NCI-H2107 (cell line): ENCODE measurements at regions not wholly inside any gene's neighbourhood (a gene's known extent, or its start where the extent isn't known, plus 50 kb on each side); places are given as distances from the start of the nearest gene placed in this dataset.

ENCODE experiments used
- DNase-seq: peaks from one replicate; lab custom pipeline; 2025; lab: John Stamatoyannopoulos, UW

DNA sequence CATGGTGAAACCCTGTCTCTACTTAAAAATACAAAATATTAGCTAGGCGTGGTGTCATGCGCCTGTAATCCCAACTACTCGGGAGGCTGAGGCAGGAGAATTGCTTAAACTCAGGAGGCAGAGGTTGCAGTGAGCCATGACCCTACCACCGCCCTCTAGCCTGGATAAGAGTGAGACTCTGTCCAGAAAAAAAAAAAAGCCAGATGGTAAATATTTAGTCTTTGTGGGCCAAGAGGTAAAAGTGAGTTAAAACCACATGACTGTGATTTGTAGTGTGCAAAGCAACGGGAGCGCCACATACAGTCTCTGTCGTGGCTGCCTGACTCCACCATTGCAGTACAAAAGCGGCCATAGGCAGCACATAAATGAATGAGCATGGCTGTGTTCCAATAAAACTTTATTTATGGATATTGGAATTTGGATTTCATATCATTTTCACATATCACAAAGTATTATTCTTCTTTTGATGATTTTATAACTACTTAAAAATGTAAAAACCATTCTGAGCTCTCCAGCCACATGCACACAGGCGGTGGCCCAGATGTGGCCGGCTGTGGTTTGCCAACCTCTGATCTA, 51.8 kb upstream of the CASZ1 start:
- no peak for DNase-seq

DNA sequence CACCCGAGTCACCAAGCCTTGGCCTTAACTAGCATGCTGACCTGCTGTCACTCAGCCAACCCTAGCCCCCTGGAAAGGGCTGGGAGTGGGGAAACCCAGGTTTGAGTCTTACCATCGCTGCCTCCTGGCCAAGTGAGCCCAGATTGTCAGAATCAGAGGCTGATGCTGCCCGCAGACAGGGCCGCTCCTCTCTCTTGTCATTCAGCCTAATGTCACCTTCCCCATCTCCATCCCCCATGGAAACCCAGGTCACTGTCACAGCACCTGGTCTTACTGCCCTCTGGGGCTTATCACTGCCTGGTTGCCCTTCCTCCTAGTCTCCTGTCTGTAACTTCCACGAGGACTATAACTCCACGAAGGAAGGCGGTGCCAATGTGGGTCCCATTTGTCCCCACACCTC, 53.6 kb upstream of the CASZ1 start:
- no peak for DNase-seq

DNA sequence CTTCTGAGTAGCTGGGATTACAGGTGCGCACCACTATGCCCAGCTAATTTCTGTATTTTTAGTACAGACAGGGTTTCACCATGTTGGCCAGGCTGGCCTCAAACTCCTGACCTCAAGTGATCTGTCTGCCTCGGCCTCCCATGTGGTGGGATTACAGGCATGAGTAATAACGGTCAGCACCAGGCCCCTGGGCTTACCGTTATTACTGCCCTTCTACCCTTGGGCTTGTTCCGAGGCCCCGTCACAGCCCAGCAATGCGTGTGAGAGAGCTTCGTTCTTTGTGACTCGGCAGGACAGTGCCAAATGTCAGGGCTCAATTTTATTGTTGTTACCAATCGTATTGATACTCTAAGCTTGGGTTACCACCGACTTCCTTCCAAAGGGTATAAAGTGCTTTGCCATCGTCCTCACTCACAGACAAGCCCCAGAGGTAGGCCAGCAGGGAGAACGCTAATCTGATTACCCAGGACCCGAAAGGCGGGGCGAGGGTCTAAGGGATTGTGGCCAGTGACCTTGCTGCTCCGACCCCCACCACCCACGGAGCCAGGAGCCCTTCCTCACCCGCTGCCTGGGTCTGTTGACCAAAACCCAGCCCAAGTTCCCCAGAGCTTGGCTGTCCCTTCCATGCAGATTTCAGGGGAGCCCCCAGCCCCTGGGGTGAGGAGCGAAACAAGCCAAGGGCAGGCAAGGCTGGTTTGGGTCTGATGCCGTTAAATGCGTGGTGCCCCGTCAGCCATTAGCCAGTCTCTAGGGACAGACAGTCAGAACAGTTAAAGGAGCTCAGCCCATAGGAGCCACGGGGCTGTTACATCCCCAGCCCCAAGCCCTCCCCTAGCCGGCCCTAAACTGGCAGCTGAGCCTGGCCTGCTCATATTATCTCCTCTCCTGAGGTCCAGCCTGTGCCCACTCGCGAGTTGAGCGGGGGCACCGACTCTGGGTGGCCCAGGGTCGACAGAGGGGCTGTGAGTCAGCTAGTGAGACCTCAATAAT, 54.9 kb upstream of the CASZ1 start:
- no peak for DNase-seq

DNA sequence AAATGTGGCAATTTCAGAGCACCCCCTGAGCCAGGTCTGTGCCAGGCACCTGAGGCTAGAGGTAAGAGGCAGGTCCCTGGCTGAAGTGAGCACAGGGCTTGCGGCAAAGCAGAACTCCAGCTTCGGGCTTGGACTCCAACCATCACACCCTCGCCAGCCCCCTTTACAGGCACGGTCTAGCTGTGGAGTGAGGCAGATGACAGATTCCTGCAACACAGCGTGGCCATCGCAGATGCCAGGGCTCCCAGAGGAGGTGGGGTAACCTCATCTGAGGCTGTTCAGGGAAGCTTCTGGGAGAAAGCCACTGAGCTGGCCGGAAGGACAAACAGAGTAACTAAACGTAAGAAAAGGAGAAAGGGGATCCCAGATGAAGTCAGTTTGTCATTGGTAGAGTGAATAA, 55.6 kb upstream of the CASZ1 start:
- DNase-seq, result no peak

DNA sequence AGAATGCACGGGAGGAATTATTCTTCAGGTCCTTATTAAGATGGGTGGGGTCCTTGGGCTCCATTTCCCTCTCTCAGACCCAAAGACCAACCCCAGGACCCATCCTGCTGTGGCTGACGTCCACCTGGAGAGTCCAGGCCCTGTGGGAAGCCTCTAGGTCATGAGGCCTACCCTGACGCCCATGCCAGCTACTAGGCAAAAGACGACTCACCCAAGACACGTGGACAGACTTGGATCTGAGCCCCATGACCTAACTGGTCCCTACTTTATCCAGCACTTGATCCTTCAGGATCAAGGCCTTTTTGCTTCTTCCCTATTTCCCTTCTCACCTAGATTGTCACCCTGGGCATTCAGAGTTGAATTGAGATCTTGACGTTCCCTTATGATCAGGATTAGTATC, 56.0 kb upstream of the CASZ1 start:
- no peak for DNase-seq

DNA sequence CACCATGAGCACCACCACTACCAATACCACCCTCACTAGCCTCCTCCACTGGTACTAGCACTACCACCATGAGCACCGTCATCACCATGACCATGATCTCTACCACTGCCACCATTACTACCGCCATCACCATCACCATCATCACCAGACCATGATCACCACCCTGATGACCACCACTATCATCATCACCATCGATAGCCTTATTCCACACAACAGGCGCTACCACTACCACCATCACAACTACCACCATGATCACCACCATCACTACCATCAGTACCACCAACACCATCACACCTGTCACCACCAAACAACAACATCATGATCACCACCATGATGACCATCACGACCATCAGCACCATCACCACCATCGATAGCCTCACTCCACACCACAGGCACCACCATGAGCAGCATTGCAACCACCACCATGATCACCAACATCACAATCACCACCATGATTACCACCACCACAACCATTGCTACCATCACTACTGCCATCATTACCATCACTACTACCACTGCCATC, 56.6 kb upstream of the CASZ1 start:
- DNase-seq, result no peak

DNA sequence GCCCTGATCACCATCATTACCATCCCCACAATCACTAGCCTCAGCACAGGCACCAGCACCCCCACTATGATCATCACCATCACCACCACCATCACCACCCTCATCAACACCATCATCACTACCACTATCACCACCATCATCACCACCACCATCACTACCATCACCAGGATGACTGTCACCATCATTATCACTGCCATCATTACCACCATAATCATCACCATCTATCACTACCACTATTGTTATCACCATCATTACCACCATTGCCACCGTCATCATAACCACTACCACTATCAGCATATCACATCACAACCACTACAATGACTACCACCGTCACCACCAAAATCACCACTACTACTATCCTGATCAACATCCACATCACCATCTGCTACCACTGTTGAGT, 57.3 kb upstream of the CASZ1 start:
- no peak for DNase-seq

DNA sequence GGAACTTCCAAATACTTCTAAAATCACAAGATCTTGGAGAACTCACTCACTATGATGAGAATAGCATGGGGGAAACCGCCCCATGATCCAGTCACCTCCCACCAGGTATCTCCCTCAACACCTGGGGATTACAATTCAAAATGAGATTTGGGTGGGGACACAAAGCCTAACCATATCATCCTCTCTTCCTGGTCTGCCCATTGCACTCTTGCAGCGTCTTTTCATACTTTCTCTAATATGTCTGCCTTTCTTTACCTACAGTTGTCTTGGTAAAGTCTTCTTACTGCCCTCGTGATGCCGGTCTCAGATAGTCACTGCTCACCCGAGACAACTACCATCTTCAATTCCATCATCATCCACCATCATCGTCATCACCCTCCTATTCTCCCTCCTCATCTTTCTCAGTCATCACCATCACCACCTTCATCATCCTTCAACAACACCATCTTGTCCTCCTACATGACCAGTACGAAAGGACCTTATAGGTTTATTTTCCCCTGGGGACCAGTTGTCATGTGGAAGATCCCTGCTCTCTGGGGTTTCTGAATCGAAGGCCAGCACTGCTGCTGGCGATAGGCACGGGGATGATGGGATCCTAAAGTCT, 58.5 kb upstream of the CASZ1 start:
- DNase-seq, result no peak

DNA sequence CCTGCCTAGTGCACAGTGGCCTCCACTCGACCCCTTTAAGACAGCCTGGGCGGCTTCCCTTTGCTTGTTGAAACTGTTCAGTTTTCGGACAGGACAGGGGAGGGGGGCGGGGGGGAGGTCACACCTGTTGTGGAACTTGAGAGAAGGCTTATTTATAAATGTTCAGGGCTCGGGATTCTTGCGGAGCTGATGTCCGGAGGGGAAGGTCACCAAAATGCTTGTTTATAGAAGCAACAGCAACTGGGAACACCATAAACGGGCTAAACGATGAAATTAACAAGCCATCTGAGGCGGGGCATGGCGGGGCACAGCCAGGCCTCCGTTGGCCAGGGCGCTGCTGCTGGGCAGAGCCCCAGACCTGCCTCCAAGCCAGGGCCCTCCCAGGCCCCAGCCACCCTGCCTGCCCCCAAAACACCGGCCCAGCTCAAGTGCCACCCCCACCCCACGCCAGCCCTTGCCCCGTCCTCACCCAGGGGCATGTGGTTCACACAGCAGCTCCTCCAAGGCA, 59.8 kb upstream of the CASZ1 start:
- no peak for DNase-seq

DNA sequence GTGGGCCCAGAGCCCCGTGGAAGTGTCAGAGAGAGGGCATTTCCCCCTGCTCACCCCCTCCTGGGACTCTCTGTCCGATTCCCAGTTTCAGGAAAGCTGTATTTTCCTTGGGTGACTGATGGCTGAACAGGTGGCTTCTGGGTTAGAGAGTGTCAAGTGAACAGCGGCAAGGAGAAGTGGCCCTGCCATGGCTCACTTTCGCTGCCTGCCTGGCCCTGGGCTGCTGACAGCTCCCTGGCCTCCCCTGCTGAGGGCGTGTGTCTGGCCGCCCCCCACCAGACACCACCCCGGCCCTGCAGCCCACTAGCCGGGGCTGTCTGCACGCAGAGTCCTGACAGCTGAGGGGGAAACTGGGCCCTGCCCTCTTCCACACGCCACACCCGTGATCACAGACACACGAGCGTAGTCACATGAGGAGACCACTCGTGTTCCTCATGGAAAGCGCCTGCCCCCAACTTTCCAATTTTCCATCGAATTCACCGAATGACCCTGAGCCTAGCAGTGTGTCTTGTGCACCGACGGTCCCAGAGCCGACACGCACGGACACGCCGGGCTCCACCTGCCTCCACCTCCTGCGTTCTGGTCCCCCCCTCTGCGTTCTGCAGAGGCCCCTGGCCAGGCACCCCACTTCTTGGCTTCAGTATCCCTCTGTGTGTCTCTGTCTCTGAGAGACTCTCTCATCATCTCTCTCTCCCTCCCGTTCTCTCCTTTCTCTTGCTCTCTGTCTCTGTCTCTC, 60.6 kb upstream of the CASZ1 start:
- DNase-seq, result no peak

DNA sequence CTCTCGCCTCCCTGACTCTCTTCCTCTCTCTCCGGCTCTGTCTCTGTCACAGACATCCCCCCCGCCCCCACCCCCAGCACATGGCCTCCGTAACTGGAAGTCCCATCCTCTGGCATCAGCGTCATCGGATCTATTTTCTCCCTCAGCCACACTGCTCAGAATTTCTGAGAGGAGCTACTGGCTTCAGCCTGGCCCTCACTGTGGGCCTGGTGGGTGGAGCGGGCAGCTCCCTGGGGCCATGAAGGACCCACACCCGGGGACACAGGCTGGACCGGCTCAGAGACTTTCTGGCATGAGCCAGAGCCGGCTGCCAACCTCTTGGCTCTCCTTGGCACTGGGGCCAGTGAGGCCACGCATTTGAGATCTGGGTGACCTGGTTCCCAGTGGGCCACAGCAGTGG, 61.2 kb upstream of the CASZ1 start:
- no peak for DNase-seq

DNA sequence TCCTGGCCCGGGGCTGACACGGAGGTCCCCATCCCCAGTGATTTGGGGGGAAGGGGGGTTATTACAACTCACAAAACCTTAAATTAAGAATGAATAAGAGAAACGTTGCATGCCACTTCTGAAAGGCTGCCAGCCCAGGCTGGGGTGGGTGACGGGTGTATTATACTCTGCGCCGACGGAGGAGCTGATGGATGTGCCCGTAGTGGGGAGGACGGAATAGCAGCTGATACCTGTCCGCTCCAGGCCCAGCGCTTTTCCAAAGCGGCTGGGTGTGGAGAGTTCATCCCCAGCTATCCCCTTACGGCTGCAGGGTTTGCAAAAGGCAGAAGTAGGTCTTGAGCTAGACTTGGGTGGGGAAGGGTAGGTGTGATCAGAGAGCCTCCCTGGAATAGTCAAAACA, 63.8 kb upstream of the CASZ1 start:
- DNase-seq, result no peak

DNA sequence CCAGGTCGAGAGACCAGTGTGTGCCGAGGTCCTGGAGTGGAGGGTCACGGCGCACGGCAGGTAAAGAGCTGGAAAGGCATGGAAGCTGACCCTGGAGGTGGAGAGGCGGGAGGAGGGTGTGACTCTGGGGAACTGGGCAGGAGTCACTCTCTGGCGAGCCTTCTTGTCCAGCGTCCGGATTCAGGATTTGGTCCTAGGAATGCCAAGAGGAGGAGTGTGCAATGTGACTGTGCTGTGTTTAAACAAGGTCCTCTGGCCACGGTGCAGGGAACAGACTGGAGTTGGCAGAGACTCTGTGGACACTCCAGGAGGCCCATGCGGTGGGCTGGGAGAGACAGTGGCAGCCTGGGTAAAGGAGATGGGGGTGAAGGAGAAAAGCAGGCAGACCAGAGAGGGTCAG, 64.2 kb upstream of the CASZ1 start:
- DNase-seq, result no peak

DNA sequence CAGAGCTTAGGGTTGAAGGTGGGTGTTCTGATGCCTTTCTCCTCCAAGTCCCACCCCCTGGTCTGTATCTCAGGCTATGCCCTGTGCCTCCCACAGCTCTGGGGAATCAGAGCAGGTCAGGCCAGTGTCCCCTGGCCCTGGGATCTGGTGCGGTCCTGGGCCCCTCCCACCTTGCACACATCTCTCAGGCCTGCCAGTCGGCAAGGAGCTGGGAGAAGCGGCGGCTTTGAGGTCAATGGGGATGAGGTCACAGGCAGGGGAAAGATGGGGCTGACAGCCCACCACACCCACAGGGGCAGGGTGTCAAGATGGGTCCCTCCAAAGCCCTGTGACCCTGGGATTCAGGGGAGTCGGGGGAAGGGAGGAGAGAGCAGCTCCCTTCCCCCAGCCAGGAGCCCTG, 65.4 kb upstream of the CASZ1 start:
- DNase-seq, result no peak

DNA sequence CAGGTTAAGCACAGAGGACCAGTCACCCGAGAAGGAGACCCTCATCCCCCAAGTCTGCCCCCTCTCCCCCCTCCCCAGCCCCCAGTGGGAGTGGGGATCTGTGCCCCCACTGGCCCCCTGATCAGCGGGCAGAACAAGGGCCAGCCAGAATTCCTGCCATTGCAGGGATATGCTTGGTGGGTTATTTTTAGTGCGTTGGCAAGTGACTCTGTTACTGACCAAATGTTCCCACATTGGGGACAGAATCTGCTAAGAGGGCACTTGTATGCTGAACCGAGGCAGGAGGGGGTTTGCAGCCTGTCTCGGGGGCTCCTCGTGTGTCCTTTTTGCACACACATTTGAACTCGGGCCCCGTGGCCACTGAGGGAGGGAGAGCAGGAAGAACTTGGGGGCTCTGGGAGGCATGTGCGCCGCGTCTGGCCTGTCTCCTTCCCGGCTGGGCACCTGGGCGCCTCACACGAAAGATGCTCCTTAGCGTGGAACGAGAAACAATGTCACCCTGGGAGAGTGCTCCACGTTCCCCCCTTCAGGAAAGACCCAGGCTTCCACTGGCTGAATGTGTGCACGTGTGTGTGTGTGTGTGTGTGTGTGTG, 66.4 kb upstream of the CASZ1 start:
- DNase-seq, result no peak

DNA sequence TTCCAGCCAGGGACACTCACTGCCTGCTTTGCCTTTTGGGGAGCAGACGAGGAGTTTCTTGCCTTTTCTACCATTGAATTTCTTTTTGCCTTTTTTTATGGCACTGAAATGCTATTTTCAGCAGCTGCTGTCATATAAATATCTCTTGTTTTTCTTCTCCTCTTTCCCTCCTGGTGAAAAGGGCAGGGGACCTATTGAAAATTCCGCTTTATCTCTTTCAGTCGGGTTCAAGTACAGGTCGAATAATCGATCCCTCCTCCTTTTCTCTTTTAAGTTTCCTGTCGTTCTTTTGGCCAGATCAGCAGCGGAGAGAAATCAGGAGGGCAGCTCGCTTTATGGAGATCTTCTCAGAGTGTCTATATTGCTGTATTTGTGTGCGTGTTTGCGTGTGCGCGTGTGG, 67.4 kb upstream of the CASZ1 start:
- DNase-seq, result no peak

DNA sequence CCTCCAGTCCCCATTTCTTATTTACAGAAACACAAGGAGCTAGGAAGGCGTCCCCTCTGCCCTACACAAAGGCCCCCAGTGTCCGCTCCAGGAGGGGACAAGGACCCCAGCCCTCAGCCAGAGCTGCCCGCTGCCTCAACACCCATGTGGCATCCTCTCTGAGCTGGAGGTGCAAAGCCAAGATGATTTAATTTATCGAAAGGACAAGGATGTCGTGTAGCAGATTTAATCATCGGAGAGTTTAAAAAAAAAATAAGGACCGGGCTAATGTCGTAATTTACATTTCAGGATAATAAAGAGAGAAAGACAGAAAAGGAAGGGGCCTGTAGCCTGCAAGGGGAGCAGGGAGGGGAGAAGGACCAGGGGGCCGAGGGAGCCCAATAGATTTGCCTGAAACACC, 68.3 kb upstream of the CASZ1 start:
- no peak for DNase-seq

DNA sequence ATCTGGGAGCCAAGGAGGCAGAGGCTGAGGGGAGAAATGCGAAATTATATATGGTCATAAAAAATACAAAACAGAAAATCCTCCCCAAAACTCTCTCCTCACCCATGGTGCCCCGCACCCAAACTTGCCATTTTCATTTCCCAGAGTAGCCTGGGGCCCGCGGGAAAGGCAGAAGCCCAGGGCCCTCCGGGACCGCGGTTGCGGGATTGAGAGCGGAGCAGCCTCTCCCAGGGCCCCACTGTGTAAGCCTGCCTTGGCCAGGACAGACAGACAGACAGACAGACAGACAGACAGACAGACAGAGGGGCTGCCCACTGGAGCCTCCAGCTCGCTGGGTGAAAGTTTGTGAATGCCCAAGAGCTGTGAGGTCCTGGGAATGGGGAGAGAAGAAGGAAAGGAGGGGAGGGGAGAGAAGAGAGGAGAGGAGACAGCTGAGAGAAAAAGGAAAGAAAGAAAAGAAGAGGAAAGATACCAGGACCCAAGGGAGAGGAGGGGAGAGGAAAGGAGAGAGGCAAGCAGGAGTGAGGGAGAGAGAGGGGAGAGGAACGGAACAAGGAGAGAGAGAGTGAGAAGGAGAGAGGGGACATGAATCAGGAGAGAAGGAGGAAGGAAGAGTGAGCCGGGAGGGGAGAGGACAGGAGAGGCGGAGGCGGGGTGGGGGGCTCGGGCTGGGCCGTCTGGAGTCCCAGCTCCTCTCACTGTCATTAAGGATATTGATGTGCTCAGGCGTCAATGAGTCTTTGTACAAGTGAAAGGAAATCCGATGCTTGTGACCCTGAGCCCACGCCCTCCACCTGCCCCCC, 69.3 kb upstream of the CASZ1 start:
- no peak for DNase-seq

DNA sequence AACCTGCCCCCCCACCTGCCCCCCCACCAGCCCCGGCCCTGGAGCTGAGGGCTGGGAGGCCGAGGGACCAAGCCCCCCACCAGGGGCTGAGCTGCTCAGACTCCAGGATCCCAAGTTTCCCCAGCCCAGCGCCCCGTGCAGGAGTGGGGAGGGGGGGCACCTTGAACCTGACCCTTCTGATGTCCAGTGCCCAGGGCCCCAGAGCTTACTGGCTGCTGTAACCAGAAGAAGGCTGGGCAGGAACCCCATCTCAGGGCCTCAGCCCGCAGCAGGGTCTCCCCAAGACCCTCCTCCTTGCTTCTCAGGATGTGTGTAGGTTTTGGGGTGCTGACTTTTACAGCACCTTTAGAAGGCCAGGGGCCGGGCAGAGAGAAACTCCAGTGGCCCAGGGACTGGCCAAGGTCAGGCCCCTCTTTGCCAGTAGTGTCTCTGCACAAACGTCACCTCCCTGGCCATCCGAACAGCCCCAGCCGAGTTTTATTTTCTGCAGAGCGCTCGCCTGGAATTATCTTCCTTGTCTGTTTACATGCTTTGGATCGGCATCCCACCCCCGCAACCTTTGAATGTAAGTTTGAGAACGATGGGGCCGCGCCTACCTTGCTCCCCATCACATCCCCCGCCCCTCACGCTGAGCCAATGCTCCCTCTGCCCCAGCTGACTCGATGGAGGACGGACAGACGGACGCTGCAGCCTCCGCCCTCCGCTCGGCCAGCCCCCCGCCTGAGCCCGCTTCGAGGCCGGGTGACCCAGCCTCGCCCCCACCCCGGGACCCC, 70.1 kb upstream of the CASZ1 start:
- DNase-seq, result no peak

DNA sequence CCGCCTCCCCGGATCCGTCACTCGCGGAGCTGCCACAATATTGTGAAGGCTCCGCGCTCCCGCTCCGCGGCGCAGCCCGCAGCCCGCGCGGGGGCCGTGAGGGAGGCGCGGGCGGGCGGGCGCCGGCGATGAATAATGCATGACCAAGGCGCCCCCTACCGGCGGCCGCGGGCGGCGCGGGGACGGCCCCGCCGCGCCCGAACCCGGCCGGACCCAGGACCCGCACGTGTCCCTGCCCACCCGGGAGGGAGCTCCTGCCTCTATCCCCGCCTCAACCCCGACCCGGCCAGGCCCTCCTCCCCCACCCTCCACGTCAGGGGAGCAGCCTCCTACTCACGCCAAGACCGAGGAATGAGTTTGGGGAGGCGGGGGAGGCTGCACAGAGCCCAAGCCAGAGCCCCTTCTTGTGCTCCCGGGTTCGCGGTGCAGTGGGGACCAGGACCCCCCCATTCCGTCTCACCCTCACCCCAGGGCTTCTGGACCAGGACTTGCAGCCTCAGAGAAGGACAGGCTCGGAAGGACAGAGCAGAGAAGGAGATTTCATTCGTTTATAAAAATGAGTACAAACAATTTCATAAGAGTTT, 70.8 kb upstream of the CASZ1 start:
- DNase-seq, result peak; percentile 79
